Activated B cell treated with CpG ODN at 0.5 μM for 24 hours (primary cell): ENCODE measurements at regions not wholly inside any gene's neighbourhood (a gene's known extent, or its start where the extent isn't known, plus 50 kb on each side); places are given as distances from the start of the nearest gene placed in this dataset.

Experiments used
- ATAC-seq: fragments of 200-7000 bp; cut with Tn5 transposase; one replicate; pipeline ENCODE4 v1.10.0; 2021; ENCODE audit warnings: low read depth, mild to moderate bottlenecking, moderate library complexity
- CTCF ChIA-PET: fragments of 350-600 bp; sonication (Branson Sonifier 250); formaldehyde crosslinking; loops from one replicate; lab custom pipeline; 2021; ENCODE audit warnings: antibody characterized with exemption; lab: Charles Lee
- POLR2A ChIA-PET: fragments of 350-600 bp; sonication (Branson Sonifier 250); formaldehyde crosslinking; loops from one replicate; lab custom pipeline; 2021; ENCODE audit warnings: antibody characterized with exemption; lab: Charles Lee
- DNase-seq: peaks from one replicate; pipeline ENCODE4 v3.0.0; 2022
- H3K27ac Mint-ChIP-seq: one replicate; pipeline ENCODE4 v1.8.0; 2020; ENCODE audit warnings: mixed read lengths
- H3K27me3 Mint-ChIP-seq: one replicate; pipeline ENCODE4 v1.8.0; 2021; ENCODE audit warnings: mixed read lengths
- H3K36me3 Mint-ChIP-seq: one replicate; pipeline ENCODE4 v1.8.0; 2021; ENCODE audit warnings: low read depth, mixed read lengths
- H3K4me1 Mint-ChIP-seq: one replicate; pipeline ENCODE4 v1.8.0; 2021; ENCODE audit warnings: mixed read lengths
- H3K4me3 Mint-ChIP-seq: one replicate; pipeline ENCODE4 v1.8.0; 2020; ENCODE audit warnings: mild to moderate bottlenecking, mixed read lengths
- H3K9me3 Mint-ChIP-seq: one replicate; pipeline ENCODE4 v1.8.0; 2020; ENCODE audit warnings: mixed read lengths
- CTCF ChIP-seq: fragments of 200-600 bp; IDR thresholded peaks from one replicate; pipeline ENCODE4 v1.8.0; 2022; ENCODE audit warnings: antibody characterized with exemption, mild to moderate bottlenecking
- intact Hi-C: fragments of 100-400 bp; cut with micrococcal nuclease; formaldehyde crosslinking; loops from one replicate; pipeline ENCODE4 v1.15.1; 2024

GRCh38 chr4:57682275-57682674 is 572.1 kb upstream of the IGFBP7 start:
- Mint-ChIP-seq H3K27ac (no peak overlapping the region), H3K27me3 (no peaks in the 10 kb centered on the region), H3K4me1 (no peaks in the 10 kb centered on the region), H3K9me3 (peaks cover 4% of the 10 kb centered on the region), H3K36me3 (no peaks in the 10 kb centered on the region), H3K4me3 (no peak overlapping the region)
- DNase-seq (no peak), ATAC-seq (no peak)
- intact Hi-C loops: no loop called here
- ChIA-PET POLR2A (no interaction called here), CTCF (no interaction called here)
- TF ChIP-seq CTCF: no peak

- no peak for TF ChIP-seq CTCF
- intact Hi-C loops: no loop called here
- no peak for ATAC-seq
- H3K27ac Mint-ChIP-seq: no peak overlapping the region
- CTCF ChIA-PET: no interaction called here
- H3K4me3 Mint-ChIP-seq: no peak overlapping the region
- H3K27me3 Mint-ChIP-seq: no peaks in the 10 kb centered on the region
- H3K9me3 Mint-ChIP-seq: no peaks in the 10 kb centered on the region
- no peaks in the 10 kb centered on the region for H3K36me3 Mint-ChIP-seq
- no peaks in the 10 kb centered on the region for H3K4me1 Mint-ChIP-seq
- POLR2A ChIA-PET: no interaction called here
- DNase-seq: no peak
These were observed 569.8 kb upstream of the IGFBP7 start for GRCh38 chr4:57679969-57680368.

GRCh38 chr4:57676394-57676793 is 566.2 kb upstream of the IGFBP7 start:
- CTCF ChIA-PET: no interaction called here

GRCh38 chr4:57672846-57673433 is 562.8 kb upstream of the IGFBP7 start:
- H3K27ac Mint-ChIP-seq: no peak overlapping the region
- no peak overlapping the region for H3K4me3 Mint-ChIP-seq
- DNase-seq (no peak), ATAC-seq (no peak)
- intact Hi-C loops: no loop called here
- TF ChIP-seq CTCF: no peak
- POLR2A ChIA-PET: no interaction called here
- H3K9me3 Mint-ChIP-seq: no peaks in the 10 kb centered on the region
- CTCF ChIA-PET: no interaction called here
- no peaks in the 10 kb centered on the region for H3K36me3 Mint-ChIP-seq
- H3K27me3 Mint-ChIP-seq: no peaks in the 10 kb centered on the region
- H3K4me1 Mint-ChIP-seq: no peaks in the 10 kb centered on the region

More at GRCh38 chr4:57676394-57676793, 566.2 kb upstream of the IGFBP7 start:
- no peak for DNase-seq
- H3K4me3 Mint-ChIP-seq: no peak overlapping the region
- no peaks in the 10 kb centered on the region for H3K9me3 Mint-ChIP-seq
- no peak for ATAC-seq
- no peak overlapping the region for H3K27ac Mint-ChIP-seq
- no peaks in the 10 kb centered on the region for H3K27me3 Mint-ChIP-seq
- POLR2A ChIA-PET: no interaction called here
- H3K4me1 Mint-ChIP-seq: no peaks in the 10 kb centered on the region
- no peaks in the 10 kb centered on the region for H3K36me3 Mint-ChIP-seq
- intact Hi-C loops: no loop called here
- TF ChIP-seq CTCF: no peak

GRCh38 chr4:57668621-57669020 is 558.4 kb upstream of the IGFBP7 start:
- no peak overlapping the region for H3K27ac Mint-ChIP-seq
- DNase-seq (no peak), ATAC-seq (no peak)
- H3K36me3 Mint-ChIP-seq: no peaks in the 10 kb centered on the region
- CTCF ChIA-PET: no interaction called here
- intact Hi-C loops: no loop called here
- POLR2A ChIA-PET: no interaction called here
- no peak for TF ChIP-seq CTCF
- no peaks in the 10 kb centered on the region for H3K9me3 Mint-ChIP-seq
- H3K4me1 Mint-ChIP-seq: no peaks in the 10 kb centered on the region
- no peak overlapping the region for H3K4me3 Mint-ChIP-seq
- H3K27me3 Mint-ChIP-seq: no peaks in the 10 kb centered on the region
